ENCODE measurements at regions not wholly inside any gene's neighbourhood (a gene's known extent, or its start where the extent isn't known, plus 50 kb on each side); places are given as distances from the start of the nearest gene placed in this dataset.

DNA sequence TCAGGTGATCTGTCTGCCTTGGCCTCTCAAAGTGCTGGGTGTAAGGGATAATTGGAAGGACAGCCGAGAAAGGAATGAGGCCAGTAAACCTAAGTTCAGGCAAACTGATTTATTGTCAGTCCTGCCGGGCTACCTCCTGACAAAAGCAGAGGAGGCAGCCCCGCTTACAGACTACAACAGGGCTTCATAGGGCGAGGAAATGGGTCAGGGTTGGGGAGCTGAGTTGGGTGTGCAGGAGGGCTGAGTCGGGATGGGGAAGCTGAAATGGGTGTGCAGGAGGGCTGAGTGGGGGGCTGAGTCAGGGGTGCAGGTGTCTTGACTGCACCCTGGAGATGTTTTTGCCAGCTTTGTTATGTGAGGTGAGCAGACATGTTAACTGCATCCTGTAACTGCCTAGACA, 210.2 kb downstream of the SLITRK6 start:
- TF ChIP-seq, protein P1, sequence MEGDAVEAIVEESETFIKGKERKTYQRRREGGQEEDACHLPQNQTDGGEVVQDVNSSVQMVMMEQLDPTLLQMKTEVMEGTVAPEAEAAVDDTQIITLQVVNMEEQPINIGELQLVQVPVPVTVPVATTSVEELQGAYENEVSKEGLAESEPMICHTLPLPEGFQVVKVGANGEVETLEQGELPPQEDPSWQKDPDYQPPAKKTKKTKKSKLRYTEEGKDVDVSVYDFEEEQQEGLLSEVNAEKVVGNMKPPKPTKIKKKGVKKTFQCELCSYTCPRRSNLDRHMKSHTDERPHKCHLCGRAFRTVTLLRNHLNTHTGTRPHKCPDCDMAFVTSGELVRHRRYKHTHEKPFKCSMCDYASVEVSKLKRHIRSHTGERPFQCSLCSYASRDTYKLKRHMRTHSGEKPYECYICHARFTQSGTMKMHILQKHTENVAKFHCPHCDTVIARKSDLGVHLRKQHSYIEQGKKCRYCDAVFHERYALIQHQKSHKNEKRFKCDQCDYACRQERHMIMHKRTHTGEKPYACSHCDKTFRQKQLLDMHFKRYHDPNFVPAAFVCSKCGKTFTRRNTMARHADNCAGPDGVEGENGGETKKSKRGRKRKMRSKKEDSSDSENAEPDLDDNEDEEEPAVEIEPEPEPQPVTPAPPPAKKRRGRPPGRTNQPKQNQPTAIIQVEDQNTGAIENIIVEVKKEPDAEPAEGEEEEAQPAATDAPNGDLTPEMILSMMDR (IDR thresholded peaks at IDR 0.05): no peak
- TF ChIP-seq POLR2A (IDR thresholded peaks at IDR 0.05): no peak
